ENCODE measurements at regions not wholly inside any gene's neighbourhood (a gene's known extent, or its start where the extent isn't known, plus 50 kb on each side); places are given as distances from the start of the nearest gene placed in this dataset.

GRCh38 chr6:168724033-168724432, 283.0 kb downstream of the SMOC2 start:
- TF ChIP-seq EZH2 (optimal IDR thresholded peaks at IDR 0.05; ENCODE audit: low read depth, low read length) (no peak), CTCF (IDR thresholded peaks at IDR 0.05; ENCODE audit: low read length) (no peak)
